Natural killer cell (primary cell): ENCODE measurements at regions not wholly inside any gene's neighbourhood (a gene's known extent, or its start where the extent isn't known, plus 50 kb on each side); places are given as distances from the start of the nearest gene placed in this dataset.

ENCODE experiments used
- ATAC-seq, 3 donors: fragments of 150-1000 bp in 2 of 3; fragments of 200-7000 bp in 1 of 3; cut with Tn5 transposase; 1 replicate in 1 of 3; 2 replicates in 2 of 3; pipeline ENCODE4 v1.10.0; 2021; ENCODE audit warnings: mild to moderate bottlenecking in 2 of 3, moderate library complexity in 2 of 3
- DNase-seq, 2 donors: peaks; one replicate each; pipeline versions ENCODE4 v3.0.0 to v3.0.0-alpha.2; 2013 to 2021; ENCODE audit warnings: mixed read lengths in 1 of 2
- H3K27ac ChIP-seq: one replicate; pipeline ENCODE4 v1.5.1; 2013; ENCODE audit warnings: mild to moderate bottlenecking, low read length
- H3K27me3 ChIP-seq: one replicate; pipeline ENCODE4 v1.6.1; 2013; ENCODE audit warnings: low read length; ENCODE audit not compliant: control insufficient read depth, insufficient read depth
- H3K36me3 ChIP-seq: one replicate; pipeline ENCODE4 v1.6.1; 2013; ENCODE audit warnings: low read length; ENCODE audit not compliant: control insufficient read depth, insufficient read depth
- H3K4me1 ChIP-seq: one replicate; pipeline ENCODE4 v1.6.1; 2013; ENCODE audit warnings: low read length; ENCODE audit not compliant: control insufficient read depth, insufficient read depth
- H3K4me3 ChIP-seq: one replicate; pipeline ENCODE4 v1.5.1; 2013; ENCODE audit warnings: low read length
- H3K9me3 ChIP-seq: one replicate; pipeline ENCODE4 v1.6.1; 2013; ENCODE audit warnings: low read length; ENCODE audit not compliant: control insufficient read depth, insufficient read depth
- H3K27ac Mint-ChIP-seq, 2 donors: one replicate each; pipeline ENCODE4 v1.8.0; 2022; ENCODE audit warnings: mild to moderate bottlenecking in 2 of 2, mixed read lengths in 2 of 2, moderate library complexity in 1 of 2
- H3K27me3 Mint-ChIP-seq, 2 donors: one replicate each; pipeline ENCODE4 v1.8.0; 2022; ENCODE audit warnings: low read depth in 2 of 2, mixed read lengths in 2 of 2
- H3K36me3 Mint-ChIP-seq: one replicate; pipeline ENCODE4 v1.8.0; 2022; ENCODE audit warnings: mixed read lengths
- H3K4me1 Mint-ChIP-seq, 2 donors: one replicate each; pipeline ENCODE4 v1.8.0; 2022; ENCODE audit warnings: mixed read lengths in 2 of 2
- H3K4me3 Mint-ChIP-seq: one replicate; pipeline ENCODE4 v1.8.0; 2022; ENCODE audit warnings: mild to moderate bottlenecking, moderate library complexity, mixed read lengths
- H3K9me3 Mint-ChIP-seq, 2 donors: one replicate each; pipeline ENCODE4 v1.8.0; 2022; ENCODE audit warnings: mixed read lengths in 2 of 2
- CTCF ChIP-seq: fragments of 200-600 bp; IDR thresholded peaks from one replicate; pipeline ENCODE4 v1.8.0; 2022; ENCODE audit warnings: antibody characterized with exemption
- WGBS: methylation state at CpG from one replicate; pipeline ENCODE4 v1.1.7; 2013; ENCODE audit warnings: missing lambda C conversion rate; ENCODE audit not compliant: insufficient coverage; 5-methylcytosine and 5-hydroxymethylcytosine counted together
- intact Hi-C: fragments of 100-400 bp; cut with micrococcal nuclease; formaldehyde crosslinking; loops from one replicate; pipeline ENCODE4 v1.14.2; 2022

GRCh38 chr3:106116733-106117489 lies 248.1 kb upstream of the CBLB start:
- Mint-ChIP-seq H3K9me3 (no peaks in the 10 kb centered on the region), H3K36me3 (no peaks in the 10 kb centered on the region)
- intact Hi-C loops, result no loop called here

GRCh38 chr3:106117490-106117858 lies 248.7 kb upstream of the CBLB start:
- ATAC-seq, result no peak
- intact Hi-C loops, result no loop called here
- Histone ChIP-seq H3K9me3 (no peaks in the 10 kb centered on the region), H3K27ac (no peak overlapping the region), H3K36me3 (no peaks in the 10 kb centered on the region), H3K27me3 (no peaks in the 10 kb centered on the region), H3K4me3 (no peak overlapping the region), H3K4me1 (no peaks in the 10 kb centered on the region)
- no peaks in the 10 kb centered on the region for H3K36me3 Mint-ChIP-seq
- H3K4me3 Mint-ChIP-seq, result no peak overlapping the region
- H3K27me3 Mint-ChIP-seq, result no peaks in the 10 kb centered on the region
- no peak for TF ChIP-seq CTCF
- H3K4me1 Mint-ChIP-seq, result peaks cover 0 to 4% of the 10 kb centered on the region in 2 donors
- no peak for DNase-seq
- no peaks in the 10 kb centered on the region for H3K9me3 Mint-ChIP-seq
- 89% methylated on average over 3 of the region's 3 CpGs for WGBS
- H3K27ac Mint-ChIP-seq, result no peak overlapping the region

More at GRCh38 chr3:106116733-106117489, 248.1 kb upstream of the CBLB start:
- ATAC-seq (no peak), DNase-seq (no peak)
- Histone ChIP-seq H3K27ac (no peak overlapping the region), H3K36me3 (no peaks in the 10 kb centered on the region), H3K4me3 (no peak overlapping the region), H3K9me3 (no peaks in the 10 kb centered on the region), H3K27me3 (no peaks in the 10 kb centered on the region), H3K4me1 (no peaks in the 10 kb centered on the region)
- H3K4me3 Mint-ChIP-seq, result no peak overlapping the region
- H3K27ac Mint-ChIP-seq, result no peak overlapping the region
- H3K4me1 Mint-ChIP-seq, result peaks cover 0 to 4% of the 10 kb centered on the region in 2 donors
- H3K27me3 Mint-ChIP-seq, result no peaks in the 10 kb centered on the region
- WGBS, result 99% methylated on average over 6 of the region's 7 CpGs
- no peak for TF ChIP-seq CTCF

GRCh38 chr3:106119614-106120082 lies 250.8 kb upstream of the CBLB start:
- WGBS, result 78% methylated on average over 1 of the region's 1 CpG
- no peaks in the 10 kb centered on the region for H3K9me3 Mint-ChIP-seq
- H3K4me1 Mint-ChIP-seq, result peaks cover 0 to 4% of the 10 kb centered on the region in 2 donors
- TF ChIP-seq CTCF, result no peak
- H3K9me3 ChIP-seq, result no peaks in the 10 kb centered on the region
- H3K27me3 Mint-ChIP-seq, result no peaks in the 10 kb centered on the region
- H3K27ac ChIP-seq, result no peak overlapping the region
- intact Hi-C loops, result loop anchor here (5.0 kb wide), 1 partner anchor 432 kb away; no protein-coding TSS in a partner anchor
- no peaks in the 10 kb centered on the region for H3K4me1 ChIP-seq
- H3K4me3 Mint-ChIP-seq, result no peak overlapping the region
- no peaks in the 10 kb centered on the region for H3K27me3 ChIP-seq
- H3K27ac Mint-ChIP-seq, result no peak overlapping the region
- DNase-seq, result no peak
- ATAC-seq, result no peak
- H3K4me3 ChIP-seq, result no peak overlapping the region
- no peaks in the 10 kb centered on the region for H3K36me3 ChIP-seq
- H3K36me3 Mint-ChIP-seq, result no peaks in the 10 kb centered on the region

- Mint-ChIP-seq H3K4me3 (no peak overlapping the region), H3K27ac (no peak overlapping the region), H3K36me3 (no peaks in the 10 kb centered on the region), H3K9me3 (no peaks in the 10 kb centered on the region), H3K27me3 (no peaks in the 10 kb centered on the region), H3K4me1 (peaks cover 0 to 4% of the 10 kb centered on the region in 2 donors)
- ATAC-seq (no peak), DNase-seq (no peak)
- Histone ChIP-seq H3K36me3 (no peaks in the 10 kb centered on the region), H3K27me3 (no peaks in the 10 kb centered on the region), H3K27ac (no peak overlapping the region), H3K4me1 (no peaks in the 10 kb centered on the region), H3K4me3 (no peak overlapping the region), H3K9me3 (no peaks in the 10 kb centered on the region)
- intact Hi-C loops, result loop anchor here (5.0 kb wide), 1 partner anchor 433 kb away; no protein-coding TSS in a partner anchor
- TF ChIP-seq CTCF, result no peak
- 68% methylated on average over 4 of the region's 4 CpGs for WGBS
Measured at GRCh38 chr3:106120356-106120755, 251.5 kb upstream of the CBLB start.
